AG04450 (cell line): ENCODE measurements at regions not wholly inside any gene's neighbourhood (a gene's known extent, or its start where the extent isn't known, plus 50 kb on each side); places are given as distances from the start of the nearest gene placed in this dataset.
A peak's percentile ranks its signal among the peaks of the same experiment; 100 is the strongest.

Experiments used
- CTCF ChIA-PET: fragments of 300-600, 350-600 bp; formaldehyde crosslinking; extraction: SDS; loops from one replicate; lab custom pipeline; 2022; ENCODE audit warnings: antibody characterized with exemption, inconsistent platforms; lab: Charles Lee
- POLR2A ChIA-PET: fragments of 350-600 bp; formaldehyde crosslinking; extraction: SDS; loops from one replicate; lab custom pipeline; 2021; ENCODE audit warnings: antibody characterized with exemption, inconsistent platforms; lab: Yijun Ruan, JAX
- DNase-seq: peaks from one replicate; pipeline ENCODE4 v3.0.0-alpha.2; 2011; ENCODE audit warnings: low read depth, low spot score
- H3K27ac ChIP-seq: one replicate; pipeline ENCODE4 v1.5.1; 2012; ENCODE audit warnings: low read depth, low read length, control low read depth
- H3K27me3 ChIP-seq: one replicate; pipeline ENCODE4 v1.6.0; 2012; ENCODE audit warnings: low read length; ENCODE audit not compliant: control insufficient read depth, insufficient read depth
- H3K4me3 ChIP-seq: 2 replicates; pipeline ENCODE4 v1.5.1; 2011; ENCODE audit warnings: mild to moderate bottlenecking, low read depth, low read length, control low read depth
- H3K9me3 ChIP-seq: 2 replicates; pipeline ENCODE4 v1.5.1; 2012; ENCODE audit warnings: low read length; ENCODE audit not compliant: control insufficient read depth, insufficient read depth
- TF ChIP-seq, protein P1 (sequence below): IDR thresholded peaks from 2 replicates; pipeline ENCODE4 v1.5.1; 2011; ENCODE audit warnings: low read depth, low read length, control low read depth, inconsistent platforms

DNA sequence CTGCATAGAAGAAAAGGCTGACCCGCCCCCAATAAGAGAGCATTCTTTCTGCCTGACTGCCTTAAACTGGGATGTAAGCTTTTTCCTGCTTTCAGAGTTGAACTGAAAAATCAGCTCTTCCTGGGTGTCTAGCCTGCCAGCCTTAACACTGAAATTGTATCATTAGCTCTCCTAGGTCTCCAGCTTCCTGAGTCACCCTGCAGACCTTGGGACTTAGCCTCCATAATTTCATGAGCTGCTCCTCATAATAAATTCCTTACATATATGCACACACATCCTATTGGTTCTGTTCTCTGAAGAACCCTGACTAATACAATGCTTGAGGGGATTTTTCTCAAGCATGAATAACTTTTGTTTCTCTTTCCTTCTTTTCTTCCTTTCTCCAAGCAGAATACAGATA is 76.4 kb upstream of the FAR2 start:
- Histone ChIP-seq H3K9me3 (no peaks in the 10 kb centered on the region), H3K27me3 (no peaks in the 10 kb centered on the region), H3K4me3 (no peak overlapping the region), H3K27ac (no peak overlapping the region)
- no peak for DNase-seq
- TF ChIP-seq, protein P1, sequence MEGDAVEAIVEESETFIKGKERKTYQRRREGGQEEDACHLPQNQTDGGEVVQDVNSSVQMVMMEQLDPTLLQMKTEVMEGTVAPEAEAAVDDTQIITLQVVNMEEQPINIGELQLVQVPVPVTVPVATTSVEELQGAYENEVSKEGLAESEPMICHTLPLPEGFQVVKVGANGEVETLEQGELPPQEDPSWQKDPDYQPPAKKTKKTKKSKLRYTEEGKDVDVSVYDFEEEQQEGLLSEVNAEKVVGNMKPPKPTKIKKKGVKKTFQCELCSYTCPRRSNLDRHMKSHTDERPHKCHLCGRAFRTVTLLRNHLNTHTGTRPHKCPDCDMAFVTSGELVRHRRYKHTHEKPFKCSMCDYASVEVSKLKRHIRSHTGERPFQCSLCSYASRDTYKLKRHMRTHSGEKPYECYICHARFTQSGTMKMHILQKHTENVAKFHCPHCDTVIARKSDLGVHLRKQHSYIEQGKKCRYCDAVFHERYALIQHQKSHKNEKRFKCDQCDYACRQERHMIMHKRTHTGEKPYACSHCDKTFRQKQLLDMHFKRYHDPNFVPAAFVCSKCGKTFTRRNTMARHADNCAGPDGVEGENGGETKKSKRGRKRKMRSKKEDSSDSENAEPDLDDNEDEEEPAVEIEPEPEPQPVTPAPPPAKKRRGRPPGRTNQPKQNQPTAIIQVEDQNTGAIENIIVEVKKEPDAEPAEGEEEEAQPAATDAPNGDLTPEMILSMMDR: no peak
- CTCF ChIA-PET: interaction anchor here (0.5 to 2.2 kb wide), 13 partner anchors 8 to 1776 kb away, joined by 3 to 12 read pairs (median 3); no protein-coding TSS in a partner anchor
- POLR2A ChIA-PET: interaction anchor here (0.6 kb wide), 1 partner anchor 1218 kb away, joined by 3 read pairs; no protein-coding TSS in a partner anchor

- ChIA-PET CTCF (interaction anchor here (0.7 to 2.2 kb wide), 10 partner anchors 10 to 1770 kb away, joined by 3 to 12 read pairs (median 5); no protein-coding TSS in a partner anchor), POLR2A (no interaction called here)
- Histone ChIP-seq H3K9me3 (no peaks in the 10 kb centered on the region), H3K4me3 (no peak overlapping the region), H3K27ac (no peak overlapping the region), H3K27me3 (no peaks in the 10 kb centered on the region)
- TF ChIP-seq, protein P1: peak; percentile 73
- DNase-seq: peak; percentile 15
Measured at GRCh38 chr12:29073631-29074239, 75.3 kb upstream of the FAR2 start.

GRCh38 chr12:29081101-29081500 is 68.0 kb upstream of the FAR2 start:
- CTCF ChIA-PET: no interaction called here
- H3K9me3 ChIP-seq: no peaks in the 10 kb centered on the region
- H3K4me3 ChIP-seq: no peak overlapping the region
- no peaks in the 10 kb centered on the region for H3K27me3 ChIP-seq
- no peak for DNase-seq
- POLR2A ChIA-PET: no interaction called here
- no peak overlapping the region for H3K27ac ChIP-seq
- TF ChIP-seq, protein P1: no peak

GRCh38 chr12:29082522-29082921 is 66.6 kb upstream of the FAR2 start:
- DNase-seq: no peak
- TF ChIP-seq, protein P1: no peak
- Histone ChIP-seq H3K27me3 (no peaks in the 10 kb centered on the region), H3K4me3 (no peak overlapping the region), H3K27ac (no peak overlapping the region), H3K9me3 (no peaks in the 10 kb centered on the region)
- CTCF ChIA-PET: interaction anchor here (0.6 kb wide), 1 partner anchor 10 kb away, joined by 3 read pairs; no protein-coding TSS in a partner anchor
- POLR2A ChIA-PET: no interaction called here
